ENCODE measurements at regions not wholly inside any gene's neighbourhood (a gene's known extent, or its start where the extent isn't known, plus 50 kb on each side); places are given as distances from the start of the nearest gene placed in this dataset.

DNA sequence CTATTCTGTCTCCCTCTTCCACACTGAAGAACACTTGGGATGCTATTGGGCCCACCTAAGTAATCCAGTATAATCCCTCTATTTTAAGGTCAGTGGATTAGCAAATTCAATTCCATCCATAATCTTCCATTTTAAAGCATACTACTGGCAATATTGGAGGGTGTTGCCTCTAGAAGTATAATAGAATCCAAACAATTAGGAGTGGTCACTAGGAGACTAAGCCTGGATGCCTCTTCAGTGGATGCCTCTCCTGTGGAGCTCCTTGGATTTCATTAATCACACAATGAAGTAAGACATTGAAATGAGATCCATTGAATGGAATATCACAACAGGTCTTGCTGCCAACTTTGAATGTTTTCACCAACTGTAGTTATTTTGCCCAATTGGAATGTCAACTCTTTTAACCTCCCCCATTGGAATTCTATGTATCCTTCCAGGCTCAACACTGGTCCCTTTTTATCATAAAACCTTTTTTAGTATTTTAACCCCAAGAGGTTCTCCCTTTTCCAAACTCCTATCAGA is 311.6 kb downstream of the PLK2 start:
- H3F3A ChIP-seq (ENCODE audit: low read length, unreplicated experiment), result no peaks in the 10 kb centered on the region
- no peak overlapping the region for H3K9ac ChIP-seq (ENCODE audit: low read length)
- no peaks in the 10 kb centered on the region for H3K9me3 ChIP-seq (ENCODE audit: low read length)
- H2AFZ ChIP-seq (ENCODE audit: low read length), result no peak overlapping the region
- TF ChIP-seq EZH2phosphoT487 (IDR thresholded peaks at IDR 0.05; ENCODE audit: borderline replicate concordance, low read length) (no peak), EZH2 (IDR thresholded peaks at IDR 0.05; ENCODE audit: low read length, unreplicated experiment) (no peak)
- TF ChIP-seq, protein P1, sequence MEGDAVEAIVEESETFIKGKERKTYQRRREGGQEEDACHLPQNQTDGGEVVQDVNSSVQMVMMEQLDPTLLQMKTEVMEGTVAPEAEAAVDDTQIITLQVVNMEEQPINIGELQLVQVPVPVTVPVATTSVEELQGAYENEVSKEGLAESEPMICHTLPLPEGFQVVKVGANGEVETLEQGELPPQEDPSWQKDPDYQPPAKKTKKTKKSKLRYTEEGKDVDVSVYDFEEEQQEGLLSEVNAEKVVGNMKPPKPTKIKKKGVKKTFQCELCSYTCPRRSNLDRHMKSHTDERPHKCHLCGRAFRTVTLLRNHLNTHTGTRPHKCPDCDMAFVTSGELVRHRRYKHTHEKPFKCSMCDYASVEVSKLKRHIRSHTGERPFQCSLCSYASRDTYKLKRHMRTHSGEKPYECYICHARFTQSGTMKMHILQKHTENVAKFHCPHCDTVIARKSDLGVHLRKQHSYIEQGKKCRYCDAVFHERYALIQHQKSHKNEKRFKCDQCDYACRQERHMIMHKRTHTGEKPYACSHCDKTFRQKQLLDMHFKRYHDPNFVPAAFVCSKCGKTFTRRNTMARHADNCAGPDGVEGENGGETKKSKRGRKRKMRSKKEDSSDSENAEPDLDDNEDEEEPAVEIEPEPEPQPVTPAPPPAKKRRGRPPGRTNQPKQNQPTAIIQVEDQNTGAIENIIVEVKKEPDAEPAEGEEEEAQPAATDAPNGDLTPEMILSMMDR (conservative IDR thresholded peaks at IDR 0.05; ENCODE audit: low read depth, low read length), result no peak
- H3K27me3 ChIP-seq (ENCODE audit: low read length), result no peaks in the 10 kb centered on the region
- BruUV-seq (replicated peaks), result no TSS peak
- H3K79me2 ChIP-seq (ENCODE audit: low read length), result no peaks in the 10 kb centered on the region
- H4K20me1 ChIP-seq (ENCODE audit: low read length), result no peaks in the 10 kb centered on the region
- no peak overlapping the region for H3K4me3 ChIP-seq (ENCODE audit: low read length)
- ATAC-seq (no peak), DNase-seq (no peak)
- no peak overlapping the region for H3K4me2 ChIP-seq (ENCODE audit: low read length)
- no peaks in the 10 kb centered on the region for H3K36me3 ChIP-seq (ENCODE audit: low read depth, low read length)
- POLR2A ChIA-PET (ENCODE audit: unreplicated experiment), result no interaction called here
- H3K9me2 ChIP-seq (replicated peaks; ENCODE audit: low read length), result no peaks in the 10 kb centered on the region
- intact Hi-C loops (cut with micrococcal nuclease), result no loop called here
- peaks cover 8% of the 10 kb centered on the region; the same call in 1 of the 2 replicates for H3K4me1 ChIP-seq (ENCODE audit: insufficient read depth, low read length)
- CTCF ChIA-PET, result no interaction called here
- no peak overlapping the region for H3K27ac ChIP-seq (ENCODE audit: low read length)

GRCh38 chr5:58145397-58145934 is 314.4 kb downstream of the PLK2 start:
- H3K79me2 ChIP-seq (ENCODE audit: low read length), result no peaks in the 10 kb centered on the region
- no peak overlapping the region for H3K4me2 ChIP-seq (ENCODE audit: low read length)
- TF ChIP-seq, protein P1 (conservative IDR thresholded peaks at IDR 0.05; ENCODE audit: low read depth, low read length), result no peak
- TF ChIP-seq EZH2 (IDR thresholded peaks at IDR 0.05; ENCODE audit: low read length, unreplicated experiment), result no peak
- no peak for TF ChIP-seq EZH2phosphoT487 (IDR thresholded peaks at IDR 0.05; ENCODE audit: borderline replicate concordance, low read length)
- H3K36me3 ChIP-seq (ENCODE audit: low read depth, low read length), result no peaks in the 10 kb centered on the region
- BruUV-seq (replicated peaks), result no TSS peak
- H3K27ac ChIP-seq (ENCODE audit: low read length), result no peak overlapping the region
- H3K4me3 ChIP-seq (ENCODE audit: low read length), result no peak overlapping the region
- H4K20me1 ChIP-seq (ENCODE audit: low read length), result no peaks in the 10 kb centered on the region
- no peaks in the 10 kb centered on the region for H3K27me3 ChIP-seq (ENCODE audit: low read length)
- no peaks in the 10 kb centered on the region for H3K9me3 ChIP-seq (ENCODE audit: low read length)
- H3K9ac ChIP-seq (ENCODE audit: low read length), result no peak overlapping the region
- no peak overlapping the region for H2AFZ ChIP-seq (ENCODE audit: low read length)
- no peaks in the 10 kb centered on the region for H3K9me2 ChIP-seq (replicated peaks; ENCODE audit: low read length)
- DNase-seq, result no peak
- ATAC-seq, result no peak
- peaks cover 6% of the 10 kb centered on the region; the same call in 1 of the 2 replicates for H3K4me1 ChIP-seq (ENCODE audit: insufficient read depth, low read length)
- POLR2A ChIA-PET (ENCODE audit: unreplicated experiment), result no interaction called here
- intact Hi-C loops (cut with micrococcal nuclease), result no loop called here
- CTCF ChIA-PET, result no interaction called here
- no peaks in the 10 kb centered on the region for H3F3A ChIP-seq (ENCODE audit: low read length, unreplicated experiment)

DNA sequence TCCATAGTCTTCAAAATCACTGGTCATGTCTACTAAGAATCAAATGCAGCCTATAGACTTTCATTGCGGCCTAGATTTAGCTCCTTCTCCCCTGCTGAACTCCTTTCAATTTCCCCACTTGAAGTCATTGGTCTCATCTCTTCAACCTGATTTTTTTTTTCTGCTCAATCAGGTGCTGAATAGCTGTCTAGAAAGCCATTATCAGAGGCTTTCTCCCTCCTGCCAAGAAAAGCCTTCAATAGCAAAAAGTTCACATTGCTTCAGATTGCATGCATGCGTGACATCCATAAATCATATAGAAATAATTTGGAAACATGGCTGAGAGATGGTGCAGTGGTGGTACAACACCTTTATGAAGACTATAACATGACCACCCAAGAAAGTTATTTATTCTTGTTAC is 316.2 kb downstream of the PLK2 start:
- ATAC-seq, result no peak
- no peaks in the 10 kb centered on the region for H3K9me3 ChIP-seq (ENCODE audit: low read length)
- ChIA-PET POLR2A (ENCODE audit: unreplicated experiment) (no interaction called here), CTCF (no interaction called here)
- no peak for DNase-seq
- no peak overlapping the region for H3K9ac ChIP-seq (ENCODE audit: low read length)
- H3K4me2 ChIP-seq (ENCODE audit: low read length), result no peak overlapping the region
- BruUV-seq (replicated peaks), result no TSS peak
- no peaks in the 10 kb centered on the region for H4K20me1 ChIP-seq (ENCODE audit: low read length)
- H3F3A ChIP-seq (ENCODE audit: low read length, unreplicated experiment), result no peaks in the 10 kb centered on the region
- no peaks in the 10 kb centered on the region for H3K79me2 ChIP-seq (ENCODE audit: low read length)
- no peaks in the 10 kb centered on the region for H3K27me3 ChIP-seq (ENCODE audit: low read length)
- TF ChIP-seq EZH2 (IDR thresholded peaks at IDR 0.05; ENCODE audit: low read length, unreplicated experiment) (no peak), EZH2phosphoT487 (IDR thresholded peaks at IDR 0.05; ENCODE audit: borderline replicate concordance, low read length) (no peak)
- TF ChIP-seq, protein P1 (conservative IDR thresholded peaks at IDR 0.05; ENCODE audit: low read depth, low read length), result no peak
- no peaks in the 10 kb centered on the region for H3K9me2 ChIP-seq (replicated peaks; ENCODE audit: low read length)
- H3K36me3 ChIP-seq (ENCODE audit: low read depth, low read length), result no peaks in the 10 kb centered on the region
- H3K4me1 ChIP-seq (ENCODE audit: insufficient read depth, low read length), result no peaks in the 10 kb centered on the region
- no peak overlapping the region for H3K4me3 ChIP-seq (ENCODE audit: low read length)
- no peak overlapping the region for H3K27ac ChIP-seq (ENCODE audit: low read length)
- no peak overlapping the region for H2AFZ ChIP-seq (ENCODE audit: low read length)
- intact Hi-C loops (cut with micrococcal nuclease), result no loop called here

Data from PC-3 (cell line).